ENCODE measurements at regions not wholly inside any gene's neighbourhood (a gene's known extent, or its start where the extent isn't known, plus 50 kb on each side); places are given as distances from the start of the nearest gene placed in this dataset.

DNA sequence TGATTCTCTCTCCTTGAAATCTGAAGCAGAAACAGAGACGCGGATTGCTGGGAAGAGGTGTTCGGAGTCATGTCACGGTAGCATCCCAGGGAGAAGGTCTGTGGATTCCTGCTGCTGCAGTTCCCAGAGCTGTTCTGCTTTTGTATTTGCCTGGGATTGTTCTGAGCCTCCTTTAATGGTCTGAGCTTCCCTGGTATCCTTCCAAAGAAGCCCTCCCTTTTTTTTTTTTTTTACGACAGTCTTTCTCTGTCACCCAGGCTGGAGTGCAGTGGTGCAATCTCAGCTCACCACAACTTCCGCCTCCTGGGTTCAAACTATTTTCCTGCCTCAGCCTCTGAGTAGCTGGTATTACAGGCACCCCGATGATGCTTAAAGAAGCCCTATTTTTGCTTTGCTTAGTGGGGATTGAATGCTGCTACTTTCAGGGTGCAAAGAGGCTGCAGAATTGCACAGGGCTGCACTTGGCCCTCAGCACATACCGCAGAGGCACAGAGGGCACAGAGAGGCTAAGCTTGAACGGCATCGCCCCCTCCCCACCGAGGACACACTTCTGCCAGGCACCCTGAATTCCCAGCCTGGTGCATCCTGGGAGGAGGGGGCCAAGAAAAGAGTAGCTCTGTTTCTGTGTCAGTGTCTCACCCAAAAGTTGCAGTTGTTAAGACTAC lies 208.6 kb upstream of the GALNT17 start:
- DNase-seq (ENCODE audit: low read depth, low spot score), result no peak
- CTCF ChIA-PET, result no interaction called here
- no peaks in the 10 kb centered on the region for H4K20me1 ChIP-seq (replicated peaks; ENCODE audit: control insufficient read depth, extremely low read depth, insufficient read depth, low read length)
- H3K9me3 ChIP-seq (replicated peaks; ENCODE audit: control insufficient read depth, insufficient read depth, low read length), result peaks cover 3% of the 10 kb centered on the region
- H3K9ac ChIP-seq (replicated peaks; ENCODE audit: extremely low read depth, insufficient read depth, low read length), result no peak overlapping the region
- TF ChIP-seq GATA2 (IDR thresholded peaks at IDR 0.05; ENCODE audit: insufficient read depth, insufficient read length, low read depth, low read length) (no peak), CTCF (IDR thresholded peaks at IDR 0.05; ENCODE audit: extremely low read depth in 1 of 2, insufficient read depth in 1 of 2, low read depth in 1 of 2, low read length in 2 of 2) (no peak), EZH2 (IDR thresholded peaks at IDR 0.05; ENCODE audit: borderline replicate concordance, low read depth, low read length, severe bottlenecking) (no peak), FOS (IDR thresholded peaks at IDR 0.05; ENCODE audit: borderline replicate concordance, insufficient read depth, low read length) (no peak), MYC (IDR thresholded peaks at IDR 0.05; ENCODE audit: low read depth, low read length) (no peak), POLR2A (IDR thresholded peaks at IDR 0.05; ENCODE audit: low read depth, low read length) (no peak), MAX (IDR thresholded peaks at IDR 0.05; ENCODE audit: insufficient read depth, insufficient read length) (no peak), POLR2AphosphoS5 (IDR thresholded peaks at IDR 0.05; ENCODE audit: insufficient read depth, low read depth, low read length) (no peak), JUN (IDR thresholded peaks at IDR 0.05; ENCODE audit: borderline replicate concordance, insufficient read depth, insufficient read length, low read depth) (no peak)
- no peaks in the 10 kb centered on the region for H3K36me3 ChIP-seq (ENCODE audit: control insufficient read depth in 2 of 2, extremely low read depth in 1 of 2, insufficient read depth in 2 of 2, low read length in 2 of 2)
- no peak overlapping the region for H3K27ac ChIP-seq (ENCODE audit: insufficient read depth, low read depth, low read length)
- no TSS peak for BruUV-seq (replicated peaks)
- H2AFZ ChIP-seq (ENCODE audit: low read depth, low read length), result no peak overlapping the region
- H3K9me1 ChIP-seq (replicated peaks; ENCODE audit: control insufficient read depth, extremely low read depth, insufficient read depth, low read length), result no peaks in the 10 kb centered on the region
- dilution Hi-C loops (cut with MboI; ENCODE audit: extremely low pct_ligation_motif_present, low sequenced_read_pairs), result no loop called here
- FAIRE-seq, result no peak
- no peaks in the 10 kb centered on the region for H3K4me1 ChIP-seq (ENCODE audit: control insufficient read depth, extremely low read depth, insufficient read depth, low read length)
- H3K4me3 ChIP-seq (replicated peaks in 1 of 3; ENCODE audit: insufficient read depth in 1 of 3, low read depth in 1 of 3, low read length in 3 of 3), result no peak overlapping the region
- POLR2A ChIA-PET, result no interaction called here
- H3K27me3 ChIP-seq (ENCODE audit: control insufficient read depth in 2 of 2, insufficient read depth in 2 of 2, low read length in 2 of 2), result no peaks in the 10 kb centered on the region
- intact Hi-C loops (cut with micrococcal nuclease), result no loop called here
- H3K79me2 ChIP-seq (ENCODE audit: control insufficient read depth, insufficient read depth, low read length), result no peaks in the 10 kb centered on the region
- H3K4me2 ChIP-seq (ENCODE audit: insufficient read depth, low read length), result no peak overlapping the region
